ENCODE measurements at regions not wholly inside any gene's neighbourhood (a gene's known extent, or its start where the extent isn't known, plus 50 kb on each side); places are given as distances from the start of the nearest gene placed in this dataset.

DNA sequence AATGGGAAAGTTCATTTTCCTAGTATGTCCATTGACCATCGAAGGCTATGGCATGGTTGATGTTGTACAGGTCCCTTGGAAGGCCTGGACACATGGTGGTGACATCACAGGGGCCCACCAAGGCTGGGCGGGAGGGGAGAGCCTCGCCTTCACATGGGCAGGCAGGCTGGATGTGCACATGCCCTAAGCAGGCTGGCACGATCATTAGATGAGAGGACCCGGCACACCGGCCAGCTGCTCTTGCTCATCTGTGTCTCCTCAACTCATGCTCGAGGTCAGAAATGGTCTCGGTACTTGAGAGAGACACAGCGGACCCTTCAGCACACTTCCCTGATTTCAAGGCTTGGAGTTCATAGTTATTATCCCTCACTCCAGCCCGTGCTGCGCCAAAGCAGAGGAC is 416.9 kb upstream of the ZFHX3 start:
- TF ChIP-seq ZFP36 (IDR thresholded peaks at IDR 0.05; ENCODE audit: borderline replicate concordance, low read depth, low read length, partially characterized antibody), result no peak
- TF ChIP-seq, protein P1, sequence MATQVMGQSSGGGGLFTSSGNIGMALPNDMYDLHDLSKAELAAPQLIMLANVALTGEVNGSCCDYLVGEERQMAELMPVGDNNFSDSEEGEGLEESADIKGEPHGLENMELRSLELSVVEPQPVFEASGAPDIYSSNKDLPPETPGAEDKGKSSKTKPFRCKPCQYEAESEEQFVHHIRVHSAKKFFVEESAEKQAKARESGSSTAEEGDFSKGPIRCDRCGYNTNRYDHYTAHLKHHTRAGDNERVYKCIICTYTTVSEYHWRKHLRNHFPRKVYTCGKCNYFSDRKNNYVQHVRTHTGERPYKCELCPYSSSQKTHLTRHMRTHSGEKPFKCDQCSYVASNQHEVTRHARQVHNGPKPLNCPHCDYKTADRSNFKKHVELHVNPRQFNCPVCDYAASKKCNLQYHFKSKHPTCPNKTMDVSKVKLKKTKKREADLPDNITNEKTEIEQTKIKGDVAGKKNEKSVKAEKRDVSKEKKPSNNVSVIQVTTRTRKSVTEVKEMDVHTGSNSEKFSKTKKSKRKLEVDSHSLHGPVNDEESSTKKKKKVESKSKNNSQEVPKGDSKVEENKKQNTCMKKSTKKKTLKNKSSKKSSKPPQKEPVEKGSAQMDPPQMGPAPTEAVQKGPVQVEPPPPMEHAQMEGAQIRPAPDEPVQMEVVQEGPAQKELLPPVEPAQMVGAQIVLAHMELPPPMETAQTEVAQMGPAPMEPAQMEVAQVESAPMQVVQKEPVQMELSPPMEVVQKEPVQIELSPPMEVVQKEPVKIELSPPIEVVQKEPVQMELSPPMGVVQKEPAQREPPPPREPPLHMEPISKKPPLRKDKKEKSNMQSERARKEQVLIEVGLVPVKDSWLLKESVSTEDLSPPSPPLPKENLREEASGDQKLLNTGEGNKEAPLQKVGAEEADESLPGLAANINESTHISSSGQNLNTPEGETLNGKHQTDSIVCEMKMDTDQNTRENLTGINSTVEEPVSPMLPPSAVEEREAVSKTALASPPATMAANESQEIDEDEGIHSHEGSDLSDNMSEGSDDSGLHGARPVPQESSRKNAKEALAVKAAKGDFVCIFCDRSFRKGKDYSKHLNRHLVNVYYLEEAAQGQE (IDR thresholded peaks at IDR 0.05; ENCODE audit: borderline replicate concordance in 1 of 2, low read depth in 1 of 2, low read length in 2 of 2), result no peak
- no peak for TF ChIP-seq MEIS2 (CRISPR knock-in tag; IDR thresholded peaks at IDR 0.05)
- no peak for TF ChIP-seq ZNF768 (CRISPR knock-in tag; IDR thresholded peaks at IDR 0.05)
- TF ChIP-seq, protein P2, sequence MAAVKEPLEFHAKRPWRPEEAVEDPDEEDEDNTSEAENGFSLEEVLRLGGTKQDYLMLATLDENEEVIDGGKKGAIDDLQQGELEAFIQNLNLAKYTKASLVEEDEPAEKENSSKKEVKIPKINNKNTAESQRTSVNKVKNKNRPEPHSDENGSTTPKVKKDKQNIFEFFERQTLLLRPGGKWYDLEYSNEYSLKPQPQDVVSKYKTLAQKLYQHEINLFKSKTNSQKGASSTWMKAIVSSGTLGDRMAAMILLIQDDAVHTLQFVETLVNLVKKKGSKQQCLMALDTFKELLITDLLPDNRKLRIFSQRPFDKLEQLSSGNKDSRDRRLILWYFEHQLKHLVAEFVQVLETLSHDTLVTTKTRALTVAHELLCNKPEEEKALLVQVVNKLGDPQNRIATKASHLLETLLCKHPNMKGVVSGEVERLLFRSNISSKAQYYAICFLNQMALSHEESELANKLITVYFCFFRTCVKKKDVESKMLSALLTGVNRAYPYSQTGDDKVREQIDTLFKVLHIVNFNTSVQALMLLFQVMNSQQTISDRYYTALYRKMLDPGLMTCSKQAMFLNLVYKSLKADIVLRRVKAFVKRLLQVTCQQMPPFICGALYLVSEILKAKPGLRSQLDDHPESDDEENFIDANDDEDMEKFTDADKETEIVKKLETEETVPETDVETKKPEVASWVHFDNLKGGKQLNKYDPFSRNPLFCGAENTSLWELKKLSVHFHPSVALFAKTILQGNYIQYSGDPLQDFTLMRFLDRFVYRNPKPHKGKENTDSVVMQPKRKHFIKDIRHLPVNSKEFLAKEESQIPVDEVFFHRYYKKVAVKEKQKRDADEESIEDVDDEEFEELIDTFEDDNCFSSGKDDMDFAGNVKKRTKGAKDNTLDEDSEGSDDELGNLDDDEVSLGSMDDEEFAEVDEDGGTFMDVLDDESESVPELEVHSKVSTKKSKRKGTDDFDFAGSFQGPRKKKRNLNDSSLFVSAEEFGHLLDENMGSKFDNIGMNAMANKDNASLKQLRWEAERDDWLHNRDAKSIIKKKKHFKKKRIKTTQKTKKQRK (IDR thresholded peaks at IDR 0.05; ENCODE audit: low read length), result no peak
- TF ChIP-seq, protein P3, sequence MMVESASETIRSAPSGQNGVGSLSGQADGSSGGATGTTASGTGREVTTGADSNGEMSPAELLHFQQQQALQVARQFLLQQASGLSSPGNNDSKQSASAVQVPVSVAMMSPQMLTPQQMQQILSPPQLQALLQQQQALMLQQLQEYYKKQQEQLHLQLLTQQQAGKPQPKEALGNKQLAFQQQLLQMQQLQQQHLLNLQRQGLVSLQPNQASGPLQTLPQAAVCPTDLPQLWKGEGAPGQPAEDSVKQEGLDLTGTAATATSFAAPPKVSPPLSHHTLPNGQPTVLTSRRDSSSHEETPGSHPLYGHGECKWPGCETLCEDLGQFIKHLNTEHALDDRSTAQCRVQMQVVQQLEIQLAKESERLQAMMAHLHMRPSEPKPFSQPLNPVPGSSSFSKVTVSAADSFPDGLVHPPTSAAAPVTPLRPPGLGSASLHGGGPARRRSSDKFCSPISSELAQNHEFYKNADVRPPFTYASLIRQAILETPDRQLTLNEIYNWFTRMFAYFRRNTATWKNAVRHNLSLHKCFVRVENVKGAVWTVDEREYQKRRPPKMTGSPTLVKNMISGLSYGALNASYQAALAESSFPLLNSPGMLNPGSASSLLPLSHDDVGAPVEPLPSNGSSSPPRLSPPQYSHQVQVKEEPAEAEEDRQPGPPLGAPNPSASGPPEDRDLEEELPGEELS (CRISPR knock-in tag; IDR thresholded peaks at IDR 0.05), result no peak
- no peak for TF ChIP-seq ZNF10 (CRISPR knock-in tag; IDR thresholded peaks at IDR 0.05; ENCODE audit: borderline replicate concordance, low read depth)
- TF ChIP-seq NFE2 (CRISPR knock-in tag; IDR thresholded peaks at IDR 0.05), result no peak
- no peak for TF ChIP-seq POLR2A (IDR thresholded peaks at IDR 0.05; ENCODE audit: insufficient read depth in 1 of 2, low read depth in 2 of 2, low read length in 2 of 2)
- no peak for TF ChIP-seq FOSL1 (CRISPR knock-in tag; IDR thresholded peaks at IDR 0.05; ENCODE audit: borderline replicate concordance)
- no peak for TF ChIP-seq PRMT3 (CRISPR knock-in tag; IDR thresholded peaks at IDR 0.05; ENCODE audit: borderline replicate concordance, low read depth)
- no peak for TF ChIP-seq SRSF1 (optimal IDR thresholded peaks at IDR 0.05; ENCODE audit: low read depth, low read length)
- TF ChIP-seq IRF2 (CRISPR knock-in tag; IDR thresholded peaks at IDR 0.05), result no peak

Measured in HepG2 (cell line).